ENCODE measurements at regions not wholly inside any gene's neighbourhood (a gene's known extent, or its start where the extent isn't known, plus 50 kb on each side); places are given as distances from the start of the nearest gene placed in this dataset.

DNA sequence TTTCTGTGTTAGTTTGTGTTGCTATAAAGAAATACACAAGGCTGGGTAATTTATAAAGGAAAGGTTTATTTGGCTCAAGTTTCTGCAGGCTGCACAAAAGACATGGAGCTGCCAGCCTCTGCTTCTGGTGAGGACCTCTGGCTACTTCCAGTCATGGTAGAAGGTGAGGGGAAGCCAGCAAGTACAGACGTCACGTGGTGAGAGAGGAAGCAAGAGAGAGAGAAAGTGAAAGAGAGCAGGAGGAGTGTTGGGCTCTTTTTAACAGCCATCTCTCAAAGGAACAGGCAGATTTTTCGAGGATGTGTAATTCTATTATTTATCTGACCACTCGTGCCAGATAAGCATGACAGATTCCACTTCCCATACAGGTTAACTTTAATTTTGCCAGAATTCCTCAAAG is 1199.1 kb downstream of the ADGRL3 start:
- TF ChIP-seq, protein P1, sequence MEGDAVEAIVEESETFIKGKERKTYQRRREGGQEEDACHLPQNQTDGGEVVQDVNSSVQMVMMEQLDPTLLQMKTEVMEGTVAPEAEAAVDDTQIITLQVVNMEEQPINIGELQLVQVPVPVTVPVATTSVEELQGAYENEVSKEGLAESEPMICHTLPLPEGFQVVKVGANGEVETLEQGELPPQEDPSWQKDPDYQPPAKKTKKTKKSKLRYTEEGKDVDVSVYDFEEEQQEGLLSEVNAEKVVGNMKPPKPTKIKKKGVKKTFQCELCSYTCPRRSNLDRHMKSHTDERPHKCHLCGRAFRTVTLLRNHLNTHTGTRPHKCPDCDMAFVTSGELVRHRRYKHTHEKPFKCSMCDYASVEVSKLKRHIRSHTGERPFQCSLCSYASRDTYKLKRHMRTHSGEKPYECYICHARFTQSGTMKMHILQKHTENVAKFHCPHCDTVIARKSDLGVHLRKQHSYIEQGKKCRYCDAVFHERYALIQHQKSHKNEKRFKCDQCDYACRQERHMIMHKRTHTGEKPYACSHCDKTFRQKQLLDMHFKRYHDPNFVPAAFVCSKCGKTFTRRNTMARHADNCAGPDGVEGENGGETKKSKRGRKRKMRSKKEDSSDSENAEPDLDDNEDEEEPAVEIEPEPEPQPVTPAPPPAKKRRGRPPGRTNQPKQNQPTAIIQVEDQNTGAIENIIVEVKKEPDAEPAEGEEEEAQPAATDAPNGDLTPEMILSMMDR (IDR thresholded peaks at IDR 0.05) = no peak
- no peak for TF ChIP-seq POLR2A (IDR thresholded peaks at IDR 0.05)

Data from uterus (tissue), 2 donors.